22Rv1 (cell line): ENCODE measurements at regions not wholly inside any gene's neighbourhood (a gene's known extent, or its start where the extent isn't known, plus 50 kb on each side); places are given as distances from the start of the nearest gene placed in this dataset.
"Not testable (repeated sequence)": the region's sequence is repeated elsewhere in the genome, so short reads cannot be mapped to it uniquely, and the experiment has no call there.

Experiments used
- H3K27ac ChIP-seq: fragments of 450-650 bp; 2 replicates; pipeline ENCODE4 v1.5.1; 2017
- ZFX ChIP-seq: fragments of 450-650 bp; IDR thresholded peaks from 2 replicates; pipeline ENCODE4 v1.6.1; 2017; ENCODE audit warnings: antibody characterized with exemption, borderline replicate concordance
- TF ChIP-seq, protein P1 (sequence below): fragments of 450-650 bp; IDR thresholded peaks from 2 replicates; pipeline ENCODE4 v1.5.1; 2017; ENCODE audit warnings: mild to moderate bottlenecking

DNA sequence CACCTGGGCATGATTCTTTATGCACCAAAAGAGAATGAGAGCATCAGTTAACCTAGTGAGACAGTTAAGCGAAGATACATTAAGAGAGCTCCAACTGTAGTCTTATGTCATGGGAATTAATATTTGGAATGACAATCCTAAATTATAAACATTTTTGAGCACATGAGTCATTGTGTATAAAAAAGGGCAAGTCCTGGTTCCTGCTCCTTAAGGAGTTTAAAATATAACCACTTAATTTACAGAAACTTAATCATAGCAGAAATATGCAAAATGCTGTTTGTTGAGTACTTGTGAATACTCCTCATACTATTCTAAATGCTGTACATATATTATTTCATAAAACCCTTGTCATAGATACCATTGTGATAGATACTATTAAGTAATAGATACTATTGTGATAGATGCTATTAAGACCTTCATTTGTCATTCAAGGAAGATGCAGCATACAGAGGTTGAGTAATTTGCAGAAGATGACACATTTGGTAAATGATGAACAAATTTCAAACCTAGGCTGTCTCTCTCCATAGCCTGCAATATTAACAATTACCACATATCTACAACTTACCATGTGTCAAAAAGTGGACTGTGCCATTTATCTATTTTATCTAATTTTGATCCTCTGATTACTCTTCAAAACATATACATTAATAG, 301.0 kb downstream of the TBC1D4 start:
- H3K27ac ChIP-seq = no peak overlapping the region

DNA sequence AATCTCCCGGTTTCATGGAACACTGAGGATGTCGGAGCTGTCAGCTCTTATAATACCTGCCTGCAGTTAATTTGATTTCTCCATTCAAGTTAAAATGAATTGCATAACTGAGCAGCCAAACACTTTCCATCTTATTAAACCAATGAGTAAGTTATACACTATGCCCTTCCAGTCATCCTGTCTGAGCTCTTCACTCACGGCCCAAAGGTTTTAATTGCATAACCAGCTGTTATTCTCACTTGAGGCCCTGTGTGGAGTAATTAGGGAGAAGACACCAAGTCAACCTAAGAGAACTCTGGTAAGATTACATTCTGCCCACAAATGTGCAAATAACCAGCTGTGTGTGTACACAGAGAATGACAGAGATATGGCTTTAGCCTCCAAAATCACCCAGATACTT, 303.5 kb downstream of the TBC1D4 start:
- no peak for TF ChIP-seq ZFX
- TF ChIP-seq, protein P1, sequence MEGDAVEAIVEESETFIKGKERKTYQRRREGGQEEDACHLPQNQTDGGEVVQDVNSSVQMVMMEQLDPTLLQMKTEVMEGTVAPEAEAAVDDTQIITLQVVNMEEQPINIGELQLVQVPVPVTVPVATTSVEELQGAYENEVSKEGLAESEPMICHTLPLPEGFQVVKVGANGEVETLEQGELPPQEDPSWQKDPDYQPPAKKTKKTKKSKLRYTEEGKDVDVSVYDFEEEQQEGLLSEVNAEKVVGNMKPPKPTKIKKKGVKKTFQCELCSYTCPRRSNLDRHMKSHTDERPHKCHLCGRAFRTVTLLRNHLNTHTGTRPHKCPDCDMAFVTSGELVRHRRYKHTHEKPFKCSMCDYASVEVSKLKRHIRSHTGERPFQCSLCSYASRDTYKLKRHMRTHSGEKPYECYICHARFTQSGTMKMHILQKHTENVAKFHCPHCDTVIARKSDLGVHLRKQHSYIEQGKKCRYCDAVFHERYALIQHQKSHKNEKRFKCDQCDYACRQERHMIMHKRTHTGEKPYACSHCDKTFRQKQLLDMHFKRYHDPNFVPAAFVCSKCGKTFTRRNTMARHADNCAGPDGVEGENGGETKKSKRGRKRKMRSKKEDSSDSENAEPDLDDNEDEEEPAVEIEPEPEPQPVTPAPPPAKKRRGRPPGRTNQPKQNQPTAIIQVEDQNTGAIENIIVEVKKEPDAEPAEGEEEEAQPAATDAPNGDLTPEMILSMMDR = no peak
- H3K27ac ChIP-seq = no peak overlapping the region

More for the DNA sequence above, 301.0 kb downstream of the TBC1D4 start:
- TF ChIP-seq, protein P1 = no peak
- TF ChIP-seq ZFX = no peak

DNA sequence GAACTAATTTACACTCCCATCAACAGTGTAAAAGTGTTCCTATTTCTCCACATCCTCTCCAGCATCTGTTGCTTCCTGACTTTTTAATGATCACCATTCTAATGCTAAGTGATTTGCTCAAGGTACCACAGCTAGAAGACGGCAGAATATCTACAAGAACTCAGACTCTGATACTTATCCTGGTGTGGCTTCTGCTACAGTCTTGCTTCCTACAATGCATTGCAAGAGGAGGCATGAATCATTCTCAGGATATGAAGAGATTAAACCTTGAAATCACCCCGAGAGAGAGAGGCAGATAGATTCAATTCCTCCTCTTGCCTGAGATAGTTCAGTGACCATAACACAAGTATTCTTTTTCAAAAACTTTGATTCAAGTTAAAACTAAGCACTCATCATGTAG, 306.4 kb downstream of the TBC1D4 start:
- TF ChIP-seq, protein P1 = no peak
- no peak for TF ChIP-seq ZFX
- H3K27ac ChIP-seq = no peak overlapping the region

DNA sequence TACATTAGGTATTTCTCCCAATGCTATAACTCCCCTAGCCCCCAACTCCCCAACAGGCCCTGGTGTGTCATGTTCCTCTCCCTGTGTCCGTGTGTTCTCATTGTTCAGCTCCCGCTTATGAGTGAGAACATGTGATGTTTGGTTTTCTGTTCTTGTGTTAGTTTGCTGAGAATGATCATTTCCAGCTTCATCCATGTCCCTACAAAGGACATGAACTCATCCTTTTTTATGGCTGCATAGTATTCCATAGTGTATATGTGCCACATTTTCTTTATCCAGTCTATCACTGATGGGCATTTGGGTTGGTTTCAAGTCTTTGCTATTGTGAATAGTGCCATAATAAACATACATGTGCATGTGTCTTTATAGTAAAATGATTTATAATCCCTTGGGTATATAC, 306.9 kb downstream of the TBC1D4 start:
- not testable (repeated sequence) for H3K27ac ChIP-seq

DNA sequence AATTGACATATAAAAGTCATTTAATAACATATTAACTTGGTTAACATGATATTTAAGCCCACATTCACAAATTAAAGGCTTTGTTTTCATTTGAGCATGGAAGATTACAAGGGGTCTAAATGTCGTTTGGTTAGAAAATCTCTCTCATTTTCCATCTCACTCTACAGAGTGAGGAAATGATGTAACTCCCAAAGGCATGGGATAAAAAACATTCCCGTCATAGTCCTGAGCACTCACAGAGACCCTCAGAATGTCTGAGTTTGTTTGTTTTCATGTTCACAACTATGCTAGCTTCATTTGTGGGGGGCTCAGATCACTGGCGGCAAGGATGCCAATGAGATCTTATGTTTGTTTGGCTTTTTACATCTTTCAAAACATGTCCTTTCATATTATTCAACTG, 307.5 kb downstream of the TBC1D4 start:
- TF ChIP-seq ZFX = no peak
- TF ChIP-seq, protein P1 = no peak
- H3K27ac ChIP-seq = no peak overlapping the region

DNA sequence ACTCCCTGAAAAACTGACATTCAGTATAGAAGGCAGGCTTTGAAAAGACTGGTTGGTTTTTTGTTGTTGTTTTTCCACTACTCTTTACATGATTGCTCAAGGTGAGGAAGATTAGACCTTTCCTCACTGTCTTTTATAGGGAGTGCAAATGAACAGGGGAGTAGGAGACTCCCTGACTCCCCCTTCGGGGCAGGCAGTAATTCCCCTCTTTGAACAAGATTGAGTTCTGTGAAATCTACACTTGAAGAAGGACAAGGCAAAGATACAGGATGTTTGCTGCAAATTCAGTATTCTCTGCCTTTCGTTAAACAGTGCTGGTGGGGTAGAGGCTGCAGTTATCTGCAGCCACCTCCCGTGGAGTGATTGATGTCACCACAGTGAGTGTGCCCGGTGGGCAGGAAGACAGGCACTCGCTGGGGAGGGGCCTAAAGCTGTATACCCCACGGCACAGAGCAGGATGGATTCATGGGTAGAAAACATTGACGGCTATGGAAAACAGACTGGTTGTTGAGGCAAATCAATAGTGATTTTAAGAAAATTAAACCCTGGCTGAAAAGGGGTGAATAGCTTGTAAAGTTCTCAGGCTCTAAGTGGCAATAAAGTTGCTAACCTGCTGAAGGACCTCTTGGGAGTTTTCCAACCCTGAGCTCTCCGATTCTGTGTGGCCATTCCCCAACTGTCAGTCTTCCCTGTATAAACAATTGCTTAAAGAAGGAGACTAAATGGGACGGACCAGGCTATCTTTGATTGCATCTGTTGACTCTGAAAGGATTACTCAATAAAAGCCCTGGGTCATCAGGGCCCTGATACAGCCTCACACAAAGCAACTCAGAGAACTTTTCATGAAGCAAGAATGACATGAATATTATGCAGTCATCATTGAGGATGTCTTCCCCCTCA, 308.3 kb downstream of the TBC1D4 start:
- no peak overlapping the region for H3K27ac ChIP-seq

DNA sequence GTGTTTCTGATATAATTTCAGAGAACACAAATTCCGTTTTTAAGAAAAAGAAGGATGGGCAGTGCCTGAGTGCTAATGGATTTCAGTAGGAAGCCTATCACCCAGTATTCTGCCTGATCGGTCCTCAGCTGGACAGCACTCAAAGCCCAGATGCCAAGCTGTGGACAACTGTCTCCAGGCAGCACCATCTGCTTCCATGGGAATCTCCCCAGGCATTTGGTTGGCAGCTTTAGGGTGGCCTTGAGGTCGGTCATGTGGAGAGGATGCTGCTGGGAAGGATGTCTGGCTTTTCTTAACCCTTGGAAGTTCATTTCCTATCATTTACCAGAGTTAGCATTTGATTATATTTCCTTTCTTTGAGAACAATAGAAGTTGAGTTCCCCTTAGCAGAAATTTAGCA, 311.7 kb downstream of the TBC1D4 start:
- no peak for TF ChIP-seq ZFX
- TF ChIP-seq, protein P1 = no peak
- H3K27ac ChIP-seq = no peak overlapping the region

More for the DNA sequence above, 308.3 kb downstream of the TBC1D4 start:
- TF ChIP-seq ZFX = no peak
- TF ChIP-seq, protein P1 = no peak
